ENCODE measurements at regions not wholly inside any gene's neighbourhood (a gene's known extent, or its start where the extent isn't known, plus 50 kb on each side); places are given as distances from the start of the nearest gene placed in this dataset.
"Not testable (repeated sequence)": the region's sequence is repeated elsewhere in the genome, so short reads cannot be mapped to it uniquely, and the experiment has no call there.

DNA sequence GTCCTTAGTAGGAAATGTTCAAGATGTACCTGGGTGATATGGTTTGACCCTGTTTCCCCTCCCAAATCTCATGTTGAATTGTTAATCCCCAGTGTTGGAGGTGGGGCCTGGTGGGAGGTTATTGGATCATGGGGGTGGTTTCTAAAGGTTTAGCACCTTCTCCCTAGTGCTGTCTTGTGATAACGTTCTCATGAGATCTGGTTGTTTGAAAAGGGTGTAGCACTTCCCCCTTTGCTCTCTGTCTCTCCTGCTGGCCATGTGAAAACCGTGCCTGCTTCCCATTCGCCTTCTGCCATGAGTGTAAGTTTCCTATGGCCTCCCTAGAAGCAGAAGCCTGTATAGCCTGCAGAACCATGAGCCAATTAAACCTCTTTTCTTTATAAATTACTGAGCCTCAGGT is 353.0 kb upstream of the SFSWAP start:
- no peak overlapping the region for H3K27ac ChIP-seq (ENCODE audit: low read length)
- H3K9ac ChIP-seq (ENCODE audit: low read length) = no peak overlapping the region
- no peaks in the 10 kb centered on the region for H3K36me3 ChIP-seq (ENCODE audit: control insufficient read depth, low read depth, low read length)
- no peak overlapping the region for H3K4me3 ChIP-seq (ENCODE audit: low read length)
- H3K4me1 ChIP-seq (ENCODE audit: control insufficient read depth, low read depth, low read length) = no peaks in the 10 kb centered on the region
- no peaks in the 10 kb centered on the region for H3K9me3 ChIP-seq (ENCODE audit: control insufficient read depth, low read depth, low read length)
- no peaks in the 10 kb centered on the region for H3K27me3 ChIP-seq (ENCODE audit: control insufficient read depth, insufficient read depth, low read length)

DNA sequence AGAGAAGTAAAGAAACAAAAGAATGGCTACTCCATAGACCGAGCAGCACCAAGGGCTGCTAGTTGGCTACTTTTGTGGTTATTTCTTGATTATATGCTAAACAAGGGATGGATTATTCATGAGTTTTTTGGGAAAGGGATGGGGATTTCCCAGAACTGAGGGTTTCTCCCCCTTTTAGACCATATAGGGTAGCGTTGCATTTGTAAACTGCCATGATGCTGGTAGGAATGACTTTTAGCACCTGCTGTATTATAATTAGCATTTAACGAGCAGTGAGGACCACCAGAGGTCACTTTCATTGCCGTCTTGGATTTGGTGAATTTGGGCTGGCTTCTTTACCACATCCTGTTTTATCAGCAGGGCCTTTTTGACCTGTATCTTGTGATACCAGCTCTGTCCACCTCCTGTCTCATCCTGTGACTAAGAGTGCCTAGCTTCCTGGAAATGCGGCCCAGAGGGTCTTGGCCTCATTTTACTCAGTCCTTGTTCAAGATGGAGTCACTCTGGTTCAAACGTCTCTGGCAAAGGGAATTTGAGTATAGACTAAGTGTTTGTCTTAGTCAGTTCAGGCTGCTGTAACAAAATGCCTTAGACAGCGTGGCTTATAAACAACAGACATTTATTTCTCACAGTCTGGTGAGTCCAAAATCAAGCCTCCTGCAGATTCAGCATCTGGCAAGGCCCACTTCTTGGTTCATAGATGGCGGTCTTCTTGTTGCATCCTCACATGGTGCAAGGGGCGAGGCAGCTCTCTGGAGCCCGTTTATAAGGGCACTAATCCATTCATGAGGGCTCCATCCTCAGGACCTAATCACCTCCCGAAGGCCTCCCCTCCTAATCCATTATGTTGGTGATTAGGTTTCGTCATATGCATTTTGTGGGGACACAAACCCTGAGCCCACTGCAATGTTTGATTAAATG is 348.3 kb upstream of the SFSWAP start:
- Histone ChIP-seq H3K9ac (ENCODE audit: low read length) (no peak overlapping the region), H3K27me3 (ENCODE audit: control insufficient read depth, insufficient read depth, low read length) (no peaks in the 10 kb centered on the region), H3K4me3 (ENCODE audit: low read length) (no peak overlapping the region), H3K36me3 (ENCODE audit: control insufficient read depth, low read depth, low read length) (no peaks in the 10 kb centered on the region), H3K4me1 (ENCODE audit: control insufficient read depth, low read depth, low read length) (no peaks in the 10 kb centered on the region), H3K9me3 (ENCODE audit: control insufficient read depth, low read depth, low read length) (no peaks in the 10 kb centered on the region), H3K27ac (ENCODE audit: low read length) (no peak overlapping the region)

- Histone ChIP-seq H3K4me1 (ENCODE audit: control insufficient read depth, low read depth, low read length) (no peaks in the 10 kb centered on the region), H3K36me3 (ENCODE audit: control insufficient read depth, low read depth, low read length) (no peaks in the 10 kb centered on the region), H3K27me3 (ENCODE audit: control insufficient read depth, insufficient read depth, low read length) (no peaks in the 10 kb centered on the region), H3K9me3 (ENCODE audit: control insufficient read depth, low read depth, low read length) (no peaks in the 10 kb centered on the region), H3K9ac (ENCODE audit: low read length) (no peak overlapping the region), H3K4me3 (ENCODE audit: low read length) (no peak overlapping the region), H3K27ac (ENCODE audit: low read length) (no peak overlapping the region)
Observed at GRCh38 chr12:131363393-131363792, 347.5 kb upstream of the SFSWAP start.

DNA sequence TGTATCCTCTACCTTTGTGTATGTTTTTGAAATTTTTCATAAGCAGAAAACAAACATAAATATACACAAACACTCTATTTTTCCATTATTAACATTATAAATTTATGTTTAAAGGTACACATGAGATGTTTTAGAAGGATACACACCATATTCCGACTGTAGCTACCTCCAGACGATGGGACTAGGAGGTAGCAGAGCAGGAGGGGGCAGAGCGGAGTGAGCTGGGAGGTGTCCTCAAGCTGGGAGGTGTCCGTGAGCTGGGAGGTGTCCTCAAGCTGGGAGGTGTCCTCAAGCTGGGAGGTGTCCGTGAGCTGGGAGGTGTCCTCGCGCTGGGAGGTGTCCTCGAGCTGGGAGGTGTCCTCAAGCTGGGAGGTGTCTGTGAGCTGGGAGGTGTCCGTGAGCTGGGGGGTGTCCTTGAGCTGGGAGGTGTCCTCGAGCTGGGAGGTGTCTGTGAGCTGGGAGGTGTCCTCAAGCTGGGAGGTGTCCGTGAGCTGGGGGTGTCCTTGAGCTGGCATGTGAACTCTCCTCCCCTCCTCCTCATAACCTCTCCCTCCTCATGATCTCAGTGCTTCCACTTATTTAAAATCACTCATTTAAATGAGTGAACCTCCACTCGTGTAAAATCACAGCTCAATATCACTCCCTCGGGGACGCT is 346.9 kb upstream of the SFSWAP start:
- no peak overlapping the region for H3K4me3 ChIP-seq (ENCODE audit: low read length)
- no peaks in the 10 kb centered on the region for H3K36me3 ChIP-seq (ENCODE audit: control insufficient read depth, low read depth, low read length)
- H3K27me3 ChIP-seq (ENCODE audit: control insufficient read depth, insufficient read depth, low read length) = no peaks in the 10 kb centered on the region
- H3K9me3 ChIP-seq (ENCODE audit: control insufficient read depth, low read depth, low read length) = no peaks in the 10 kb centered on the region
- no peaks in the 10 kb centered on the region for H3K4me1 ChIP-seq (ENCODE audit: control insufficient read depth, low read depth, low read length)
- no peak overlapping the region for H3K27ac ChIP-seq (ENCODE audit: low read length)
- H3K9ac ChIP-seq (ENCODE audit: low read length) = no peak overlapping the region

- no peaks in the 10 kb centered on the region for H3K36me3 ChIP-seq (ENCODE audit: control insufficient read depth, low read depth, low read length)
- no peak overlapping the region for H3K9ac ChIP-seq (ENCODE audit: low read length)
- no peak overlapping the region for H3K4me3 ChIP-seq (ENCODE audit: low read length)
- no peaks in the 10 kb centered on the region for H3K27me3 ChIP-seq (ENCODE audit: control insufficient read depth, insufficient read depth, low read length)
- H3K4me1 ChIP-seq (ENCODE audit: control insufficient read depth, low read depth, low read length) = no peaks in the 10 kb centered on the region
- no peak overlapping the region for H3K27ac ChIP-seq (ENCODE audit: low read length)
- H3K9me3 ChIP-seq (ENCODE audit: control insufficient read depth, low read depth, low read length) = no peaks in the 10 kb centered on the region
Observed at GRCh38 chr12:131364903-131365820, 345.7 kb upstream of the SFSWAP start.

- Histone ChIP-seq H3K9me3 (ENCODE audit: control insufficient read depth, low read depth, low read length) (no peaks in the 10 kb centered on the region), H3K4me1 (ENCODE audit: control insufficient read depth, low read depth, low read length) (no peaks in the 10 kb centered on the region), H3K27me3 (ENCODE audit: control insufficient read depth, insufficient read depth, low read length) (no peaks in the 10 kb centered on the region), H3K9ac (ENCODE audit: low read length) (no peak overlapping the region), H3K4me3 (ENCODE audit: low read length) (no peak overlapping the region), H3K27ac (ENCODE audit: low read length) (no peak overlapping the region), H3K36me3 (ENCODE audit: control insufficient read depth, low read depth, low read length) (no peaks in the 10 kb centered on the region)
Observed at GRCh38 chr12:131365821-131366260, 345.0 kb upstream of the SFSWAP start.

DNA sequence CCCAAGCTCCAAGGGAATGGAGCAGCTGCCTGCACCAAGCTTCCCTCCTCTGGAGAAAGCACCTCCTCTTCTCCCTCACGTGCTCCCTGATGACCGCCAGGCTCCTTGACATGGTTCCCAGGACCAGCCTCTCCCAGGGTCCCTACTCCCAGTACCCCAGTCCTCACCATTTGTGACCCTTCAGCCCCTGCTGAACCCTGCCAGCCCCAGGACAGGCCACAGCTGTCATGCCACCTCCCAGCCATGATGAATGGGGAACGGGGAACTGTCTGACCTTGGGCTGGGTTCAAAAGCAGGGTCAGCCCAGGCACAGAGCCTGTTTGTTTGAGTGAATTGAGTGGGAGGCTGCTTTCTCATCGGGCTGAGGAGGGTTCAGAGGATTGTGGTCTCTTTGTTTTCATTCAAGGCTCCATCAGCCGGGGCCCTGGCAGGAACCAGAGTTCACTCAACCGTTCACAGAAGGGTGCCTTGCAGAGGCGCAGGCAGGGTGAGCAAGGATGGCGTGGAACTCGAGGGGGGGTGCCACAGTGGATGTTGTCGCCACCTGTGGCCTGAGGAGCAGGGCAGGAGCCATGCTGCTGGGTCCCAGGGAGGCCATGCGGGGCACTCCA is 344.5 kb upstream of the SFSWAP start:
- no peaks in the 10 kb centered on the region for H3K36me3 ChIP-seq (ENCODE audit: control insufficient read depth, low read depth, low read length)
- no peaks in the 10 kb centered on the region for H3K4me1 ChIP-seq (ENCODE audit: control insufficient read depth, low read depth, low read length)
- H3K9ac ChIP-seq (ENCODE audit: low read length) = no peak overlapping the region
- H3K27me3 ChIP-seq (ENCODE audit: control insufficient read depth, insufficient read depth, low read length) = no peaks in the 10 kb centered on the region
- H3K27ac ChIP-seq (ENCODE audit: low read length) = no peak overlapping the region
- H3K9me3 ChIP-seq (ENCODE audit: control insufficient read depth, low read depth, low read length) = no peaks in the 10 kb centered on the region
- H3K4me3 ChIP-seq (ENCODE audit: low read length) = no peak overlapping the region

GRCh38 chr12:131367067-131367982 is 343.6 kb upstream of the SFSWAP start:
- not testable (repeated sequence) for H3K27me3 ChIP-seq (ENCODE audit: control insufficient read depth, insufficient read depth, low read length); H3K9ac ChIP-seq (ENCODE audit: low read length); H3K36me3 ChIP-seq (ENCODE audit: control insufficient read depth, low read depth, low read length)

GRCh38 chr12:131367983-131368667 is 342.8 kb upstream of the SFSWAP start:
- no peaks in the 10 kb centered on the region for H3K27me3 ChIP-seq (ENCODE audit: control insufficient read depth, insufficient read depth, low read length)
- no peaks in the 10 kb centered on the region for H3K36me3 ChIP-seq (ENCODE audit: control insufficient read depth, low read depth, low read length)
- H3K4me1 ChIP-seq (ENCODE audit: control insufficient read depth, low read depth, low read length) = no peaks in the 10 kb centered on the region
- no peak overlapping the region for H3K27ac ChIP-seq (ENCODE audit: low read length)
- no peak overlapping the region for H3K9ac ChIP-seq (ENCODE audit: low read length)
- H3K9me3 ChIP-seq (ENCODE audit: control insufficient read depth, low read depth, low read length) = no peaks in the 10 kb centered on the region
- H3K4me3 ChIP-seq (ENCODE audit: low read length) = no peak overlapping the region

More at GRCh38 chr12:131367067-131367982, 343.6 kb upstream of the SFSWAP start:
- H3K4me1 ChIP-seq (ENCODE audit: control insufficient read depth, low read depth, low read length); H3K9me3 ChIP-seq (ENCODE audit: control insufficient read depth, low read depth, low read length); H3K27ac ChIP-seq (ENCODE audit: low read length); H3K4me3 ChIP-seq (ENCODE audit: low read length): not testable (repeated sequence)

GRCh38 chr12:131368668-131369071 is 342.2 kb upstream of the SFSWAP start:
- H3K27me3 ChIP-seq (ENCODE audit: control insufficient read depth, insufficient read depth, low read length) = no peaks in the 10 kb centered on the region
- no peaks in the 10 kb centered on the region for H3K36me3 ChIP-seq (ENCODE audit: control insufficient read depth, low read depth, low read length)
- no peaks in the 10 kb centered on the region for H3K4me1 ChIP-seq (ENCODE audit: control insufficient read depth, low read depth, low read length)
- H3K27ac ChIP-seq (ENCODE audit: low read length) = no peak overlapping the region
- no peaks in the 10 kb centered on the region for H3K9me3 ChIP-seq (ENCODE audit: control insufficient read depth, low read depth, low read length)
- no peak overlapping the region for H3K4me3 ChIP-seq (ENCODE audit: low read length)
- no peak overlapping the region for H3K9ac ChIP-seq (ENCODE audit: low read length)
